Cardiac septum (tissue), 1 donor: ENCODE measurements at regions not wholly inside any gene's neighbourhood (a gene's known extent, or its start where the extent isn't known, plus 50 kb on each side); places are given as distances from the start of the nearest gene placed in this dataset.

Experiments
- DNase-seq: peaks from one replicate; pipeline ENCODE4 v3.0.0-alpha.2; 2020; ENCODE audit warnings: low spot score
- intact Hi-C: fragments of 100-400 bp; cut with DNase I; formaldehyde crosslinking; loops from one replicate; pipeline ENCODE4 v1.14.0; 2022
- donor health status: DM: no; HTN: no; CAD: no.

GRCh38 chr9:4389003-4389402, 89.1 kb upstream of the GLIS3 start:
- DNase-seq, result no peak
- intact Hi-C loops, result loop anchor here (10.0 kb wide), 1 partner anchor 366 kb away; no protein-coding TSS in a partner anchor

DNA sequence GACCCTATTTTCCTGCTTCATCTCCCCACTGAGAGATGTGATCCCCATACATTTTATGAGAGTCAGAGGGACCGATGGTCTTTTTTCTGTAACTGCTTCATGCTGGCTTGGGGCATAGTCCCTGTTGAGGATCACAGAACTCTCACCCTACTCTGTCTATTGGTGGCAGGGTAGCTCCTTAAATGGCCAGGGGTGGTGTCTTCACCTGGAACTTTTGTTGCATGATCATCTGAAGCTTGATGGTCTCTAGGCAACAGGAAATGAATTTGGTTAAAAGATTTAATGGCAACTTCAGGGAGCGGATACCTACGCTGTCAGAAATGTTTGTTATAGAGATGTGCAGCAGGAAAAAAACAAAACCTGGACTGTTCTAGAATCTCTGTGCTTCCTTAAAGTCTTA, 87.0 kb upstream of the GLIS3 start:
- intact Hi-C loops, result loop anchor here (10.0 kb wide), 1 partner anchor 368 kb away; no protein-coding TSS in a partner anchor

GRCh38 chr9:4384750-4385149, 84.9 kb upstream of the GLIS3 start:
- intact Hi-C loops, result loop anchor here (5.0 to 10.0 kb wide), 2 partner anchors 258 to 370 kb away; no protein-coding TSS in a partner anchor

More for the DNA sequence above, 87.0 kb upstream of the GLIS3 start:
- DNase-seq, result no peak

DNA sequence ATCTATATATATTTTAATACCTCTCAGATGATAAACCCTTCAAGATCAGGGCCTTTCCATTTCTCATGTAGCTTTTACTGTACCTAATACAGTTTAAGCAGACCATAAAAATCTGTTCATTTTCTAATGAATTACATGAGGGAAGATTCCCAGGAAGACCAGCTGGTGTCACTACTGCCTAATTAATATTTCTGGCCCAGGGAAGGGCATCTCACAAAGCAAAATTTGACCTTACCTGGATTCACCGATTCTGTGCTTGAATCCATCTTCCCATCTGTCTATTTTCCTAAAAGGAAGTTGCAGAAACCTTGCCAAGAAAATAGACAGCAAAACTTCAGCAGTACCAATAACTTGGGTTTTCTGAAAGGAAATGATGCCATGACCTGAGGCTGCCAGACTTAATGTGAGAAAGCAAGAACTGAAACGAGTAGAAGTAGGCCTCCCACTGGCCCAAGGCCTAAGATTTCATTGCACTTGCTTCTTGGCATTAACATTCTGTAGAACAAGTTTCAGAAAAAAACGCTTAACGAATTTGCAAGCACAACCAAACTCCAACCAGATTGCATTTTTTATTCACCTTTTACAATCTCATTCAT, 83.0 kb upstream of the GLIS3 start:
- no peak for DNase-seq
- intact Hi-C loops, result loop anchor here (5.0 to 10.0 kb wide), 2 partner anchors 259 to 372 kb away; no protein-coding TSS in a partner anchor

More at GRCh38 chr9:4384750-4385149, 84.9 kb upstream of the GLIS3 start:
- DNase-seq, result no peak

DNA sequence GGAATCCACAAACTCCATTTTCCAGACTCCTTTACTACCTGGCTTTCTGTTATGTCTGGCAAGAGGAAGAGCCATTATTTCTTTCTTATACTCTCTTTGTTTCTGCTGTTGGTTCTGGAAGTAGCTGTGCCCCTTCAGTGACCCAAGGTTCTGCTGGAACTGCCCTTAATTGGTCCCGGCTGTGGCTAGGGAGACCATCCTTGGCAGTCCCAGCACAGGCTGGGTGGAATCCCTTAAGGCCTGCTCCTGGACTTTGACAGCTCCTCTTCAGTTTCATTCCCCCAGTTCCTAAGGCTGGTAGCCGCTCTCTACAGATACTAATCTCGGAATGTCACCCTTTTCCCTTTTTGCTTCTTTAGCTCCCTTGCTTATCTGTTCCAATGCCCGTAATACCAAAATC, 81.9 kb upstream of the GLIS3 start:
- intact Hi-C loops, result loop anchor here (5.0 to 10.0 kb wide), 2 partner anchors 261 to 373 kb away; no protein-coding TSS in a partner anchor
- DNase-seq, result no peak

DNA sequence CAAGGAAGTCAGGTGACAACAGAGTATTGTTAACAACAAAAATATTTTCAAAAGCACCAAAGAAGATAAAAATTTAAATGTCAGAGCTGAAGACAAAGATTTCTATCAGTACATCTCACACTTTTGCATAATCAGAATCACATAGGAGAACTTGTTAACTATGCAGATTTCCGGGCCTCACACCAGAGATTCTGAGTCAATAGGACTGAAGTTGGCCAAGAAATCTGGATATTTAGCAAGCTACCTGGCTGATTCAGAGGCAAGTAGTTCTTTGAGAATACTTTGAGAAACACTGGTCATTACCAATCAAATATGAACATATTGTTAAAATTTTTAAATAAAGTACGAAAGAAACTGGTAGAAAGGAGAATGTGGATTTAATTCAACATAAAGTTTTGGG, 80.5 kb upstream of the GLIS3 start:
- DNase-seq, result no peak
- intact Hi-C loops, result loop anchor here (5.0 to 10.0 kb wide), 2 partner anchors 262 to 374 kb away; no protein-coding TSS in a partner anchor

DNA sequence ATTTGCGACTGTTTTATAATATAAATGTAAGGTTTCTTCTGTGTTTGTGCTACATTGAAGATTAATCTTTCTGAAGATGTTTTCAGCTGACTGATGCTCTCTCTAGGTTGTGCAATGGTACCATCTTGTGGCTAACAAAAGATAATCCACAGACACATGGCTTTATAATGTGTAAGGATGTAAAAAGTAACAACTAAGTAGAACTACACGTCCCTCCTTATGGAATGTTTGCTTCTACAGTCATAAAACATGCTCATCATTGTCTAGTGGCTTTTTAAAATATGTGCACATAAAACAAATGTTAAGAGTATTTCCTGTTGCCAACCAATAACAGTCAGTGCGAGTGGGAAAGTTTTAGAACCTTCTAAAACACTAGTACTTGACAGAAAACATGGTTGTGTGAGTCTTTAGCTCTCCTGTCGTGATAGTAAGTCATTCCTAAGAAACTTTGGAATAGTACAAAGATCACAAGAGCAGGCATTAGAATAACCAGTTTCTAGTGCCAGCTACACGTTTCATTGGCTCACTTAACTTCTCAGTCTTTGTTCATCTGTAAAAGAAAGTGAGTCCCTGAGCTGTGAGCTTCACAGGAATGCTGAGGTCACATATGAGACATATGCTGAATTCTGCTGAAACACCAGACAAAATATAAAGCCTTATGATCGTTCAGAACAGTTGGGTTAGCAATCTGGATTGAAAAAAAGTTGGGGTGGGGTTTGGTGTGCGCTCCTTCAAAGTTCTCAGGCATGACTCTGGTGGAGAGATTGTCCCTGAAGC, 75.7 kb upstream of the GLIS3 start:
- DNase-seq, result no peak
- intact Hi-C loops, result loop anchor here (10.0 kb wide), 1 partner anchor 1511 kb away; no protein-coding TSS in a partner anchor

DNA sequence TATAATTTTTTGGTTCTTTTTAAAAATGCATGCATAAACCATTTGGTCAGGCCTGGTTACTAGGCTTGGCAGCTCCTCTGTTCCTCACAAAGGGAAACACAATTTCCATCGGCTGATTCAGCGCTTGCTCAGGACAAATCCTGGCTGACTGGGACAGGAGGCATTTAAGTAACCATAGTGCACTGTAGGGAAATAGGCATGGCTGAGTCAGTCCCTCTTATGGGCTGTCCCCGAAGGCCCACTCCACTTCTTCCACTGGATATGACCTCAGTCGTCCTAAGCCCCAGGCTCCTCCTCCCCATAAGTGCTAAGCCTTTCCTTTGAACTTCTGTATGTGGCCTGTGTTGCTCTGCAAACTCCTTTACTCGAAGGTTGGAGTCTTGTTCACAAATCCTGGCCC, 71.2 kb upstream of the GLIS3 start:
- intact Hi-C loops, result loop anchor here (10.0 kb wide), 1 partner anchor 1506 kb away; no protein-coding TSS in a partner anchor
- DNase-seq, result no peak

GRCh38 chr9:4370501-4370900, 70.6 kb upstream of the GLIS3 start:
- intact Hi-C loops, result loop anchor here (10.0 kb wide), 1 partner anchor 1506 kb away; no protein-coding TSS in a partner anchor
- DNase-seq, result no peak

- intact Hi-C loops, result loop anchor here (5.0 kb wide), 1 partner anchor 49 kb away; no protein-coding TSS in a partner anchor
- no peak for DNase-seq
Observed at GRCh38 chr9:4366591-4367330, 66.9 kb upstream of the GLIS3 start.

DNA sequence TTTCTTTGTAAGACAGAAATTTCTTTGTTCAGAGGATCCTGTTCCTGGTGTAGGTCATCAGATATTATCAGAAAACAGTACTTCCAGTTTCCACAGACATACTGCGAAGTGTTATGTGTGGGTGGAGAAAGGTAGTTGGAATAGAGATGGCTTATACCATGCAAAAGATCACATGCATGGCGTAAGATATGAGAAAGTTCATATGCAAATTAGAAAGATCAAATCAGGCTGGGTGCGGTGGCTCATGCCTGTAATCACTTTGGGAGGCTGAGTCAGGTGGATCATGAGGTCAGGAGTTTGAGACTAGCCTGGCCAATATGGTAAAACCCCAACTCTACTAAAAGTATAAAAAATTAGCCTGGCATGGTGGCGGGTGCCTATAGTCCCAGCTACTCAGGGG, 65.2 kb upstream of the GLIS3 start:
- intact Hi-C loops, result loop anchor here (5.0 kb wide), 1 partner anchor 48 kb away; no protein-coding TSS in a partner anchor
- no peak for DNase-seq

GRCh38 chr9:4362281-4362680, 62.4 kb upstream of the GLIS3 start:
- intact Hi-C loops, result no loop called here
- no peak for DNase-seq

DNA sequence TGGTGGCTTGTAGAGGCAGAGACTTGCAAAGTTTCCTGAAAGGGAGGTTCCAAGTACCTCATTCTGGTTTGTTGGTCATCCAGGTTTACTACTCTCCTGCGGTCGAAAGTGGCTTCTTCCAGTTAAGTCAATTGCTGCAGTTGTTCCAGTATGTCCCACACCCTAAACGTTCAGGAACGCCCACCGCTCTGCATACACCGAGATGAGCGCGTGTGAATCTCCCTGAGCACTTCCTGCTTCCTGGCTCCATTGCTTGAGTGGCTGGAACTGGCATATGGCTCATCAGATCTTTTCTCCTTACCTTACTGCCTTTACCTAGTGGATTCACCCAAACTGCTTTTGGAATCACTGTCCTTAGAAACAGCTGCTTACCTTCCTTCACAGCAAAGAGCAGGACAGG, 59.1 kb upstream of the GLIS3 start:
- intact Hi-C loops, result no loop called here
- no peak for DNase-seq

GRCh38 chr9:4357929-4358328, 58.1 kb upstream of the GLIS3 start:
- DNase-seq, result no peak
- intact Hi-C loops, result no loop called here

GRCh38 chr9:4356306-4356705, 56.4 kb upstream of the GLIS3 start:
- DNase-seq, result no peak

DNA sequence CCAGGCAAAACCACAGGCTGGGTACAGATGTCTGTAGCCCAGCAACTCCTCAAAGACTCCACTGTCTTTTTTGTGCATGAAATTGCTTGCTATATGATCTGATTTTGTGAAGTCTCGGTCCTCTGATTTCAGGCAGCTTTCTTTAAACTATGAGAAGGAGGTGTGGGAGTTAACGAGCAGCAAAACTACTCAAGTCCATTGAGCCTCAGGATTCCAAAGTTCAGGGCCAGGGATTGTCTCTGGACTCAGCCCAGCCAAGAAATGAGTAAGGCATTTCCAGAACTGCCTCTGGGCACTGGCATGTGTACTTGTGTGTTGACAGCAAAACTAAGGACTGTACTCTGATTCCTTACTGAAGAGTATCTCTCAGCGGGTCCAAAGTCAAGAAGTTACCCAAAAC, 53.4 kb upstream of the GLIS3 start:
- no peak for DNase-seq
- intact Hi-C loops, result no loop called here

More at GRCh38 chr9:4356306-4356705, 56.4 kb upstream of the GLIS3 start:
- intact Hi-C loops, result no loop called here

DNA sequence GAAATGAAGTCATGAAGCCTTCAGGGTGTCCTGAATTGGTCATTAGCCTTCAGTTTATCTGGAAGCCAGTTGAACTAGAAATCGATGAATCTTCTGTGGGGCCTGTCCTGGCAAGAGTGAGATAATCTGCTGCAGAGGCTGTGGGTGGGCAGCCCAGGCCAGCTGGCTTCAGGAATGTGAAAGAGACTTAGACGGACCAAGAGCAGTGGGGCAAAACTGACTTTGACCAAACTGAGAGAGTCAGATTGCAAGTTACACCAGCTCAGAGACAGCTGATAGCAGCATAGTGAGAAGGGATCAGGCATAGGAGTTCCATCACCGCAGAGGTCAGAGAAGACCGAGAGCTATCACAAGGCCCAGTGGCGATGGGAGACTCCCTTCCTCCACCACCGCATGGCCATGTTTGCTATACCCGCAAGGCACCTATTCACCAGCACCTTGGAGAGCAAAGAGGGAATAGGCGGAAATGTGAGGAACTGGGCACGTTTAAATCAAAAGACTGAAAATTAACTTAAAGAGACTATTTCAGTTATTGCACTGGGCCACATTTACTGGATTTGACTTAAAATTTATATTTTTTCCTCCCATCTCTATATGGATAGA, 50.0 kb upstream of the GLIS3 start:
- intact Hi-C loops, result no loop called here
- no peak for DNase-seq
